ENCODE measurements at regions not wholly inside any gene's neighbourhood (a gene's known extent, or its start where the extent isn't known, plus 50 kb on each side); places are given as distances from the start of the nearest gene placed in this dataset.
A peak's percentile ranks its signal among the peaks of the same experiment; 100 is the strongest.
"Not testable (repeated sequence)": the region's sequence is repeated elsewhere in the genome, so short reads cannot be mapped to it uniquely, and the experiment has no call there.

DNA sequence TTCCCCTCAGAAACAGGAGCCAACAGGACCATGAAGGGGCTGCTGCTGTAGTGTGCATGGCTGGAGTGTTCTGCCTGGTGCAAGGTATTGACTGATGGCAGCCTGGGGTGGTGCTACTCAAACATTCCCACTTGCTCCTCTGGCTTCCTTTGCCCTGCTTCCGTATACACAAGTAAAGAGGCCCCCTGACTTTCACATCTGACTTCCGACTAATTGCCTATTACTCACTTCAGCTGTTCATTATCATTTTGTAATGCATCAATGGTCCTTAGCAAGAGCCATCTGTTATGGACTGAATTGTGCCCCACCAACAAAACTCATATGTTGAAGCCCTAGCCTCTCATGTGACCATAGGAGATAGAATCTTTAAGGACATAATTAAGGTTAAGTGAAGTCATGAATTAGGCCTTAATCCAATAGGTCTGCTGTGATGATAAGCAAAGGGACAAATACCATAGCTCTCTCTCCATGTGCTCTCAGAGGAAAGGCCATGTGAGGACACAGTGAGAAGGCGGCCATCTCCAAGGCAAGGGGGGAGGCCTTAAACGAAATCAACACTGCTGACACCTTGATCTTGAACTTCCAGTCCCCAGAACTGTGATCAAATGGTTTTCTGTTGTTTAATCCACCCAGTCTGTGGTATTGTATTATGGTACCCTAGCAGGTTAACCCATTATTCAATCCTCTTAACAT is 122.5 kb upstream of the CLNK start:
- DNase-seq, result peak; percentile 30

DNA sequence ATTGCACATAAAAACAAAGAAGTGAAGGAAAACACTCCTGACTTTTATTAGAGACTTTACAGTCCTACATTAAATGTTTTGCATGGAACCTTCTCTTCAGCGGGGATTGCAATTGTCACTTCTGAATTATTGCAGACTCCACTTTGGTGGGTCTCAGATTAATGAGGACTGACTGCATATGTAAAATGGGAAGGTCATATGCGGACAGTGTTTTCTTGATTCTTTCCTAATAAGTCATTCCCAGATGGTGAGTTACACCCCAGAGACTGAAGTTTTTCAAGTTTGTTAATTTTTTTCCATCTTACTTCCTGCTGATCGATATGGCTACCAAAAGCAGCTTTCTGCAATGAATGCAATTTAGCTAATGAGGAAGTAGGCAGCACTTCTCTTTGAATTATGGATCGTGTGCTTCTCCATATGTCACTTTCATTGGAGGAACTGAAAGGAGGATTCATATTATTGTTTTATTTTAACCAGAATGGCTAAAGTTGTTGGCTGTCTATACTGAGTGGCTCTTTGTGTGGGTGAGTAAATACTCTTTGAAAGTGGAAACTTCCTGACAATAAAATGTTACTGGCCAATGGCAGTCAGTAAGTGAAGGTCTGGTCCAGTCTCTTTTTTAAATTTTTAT is 119.3 kb upstream of the CLNK start:
- DNase-seq, result no peak

DNA sequence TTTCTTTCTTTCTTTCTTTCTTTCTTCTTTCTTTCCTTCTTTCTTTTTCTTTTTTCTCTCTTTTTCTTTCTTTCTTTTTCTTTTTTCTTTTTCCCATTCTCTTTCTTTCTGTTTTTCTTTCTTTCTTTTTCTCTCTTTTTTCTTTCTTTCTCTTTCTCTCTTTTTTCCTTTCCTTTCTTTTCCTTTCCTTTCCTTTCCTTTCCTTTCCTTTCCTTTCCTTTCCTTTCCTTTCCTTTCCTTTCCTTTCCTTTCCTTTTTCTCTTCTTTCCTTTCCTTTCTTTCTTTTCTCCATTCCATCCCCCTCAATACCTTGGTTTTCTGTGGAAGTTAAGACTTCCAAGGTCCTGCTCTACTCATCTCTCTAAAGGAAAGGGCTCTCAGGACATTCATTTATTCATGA is 102.8 kb upstream of the CLNK start:
- no peak for DNase-seq

DNA sequence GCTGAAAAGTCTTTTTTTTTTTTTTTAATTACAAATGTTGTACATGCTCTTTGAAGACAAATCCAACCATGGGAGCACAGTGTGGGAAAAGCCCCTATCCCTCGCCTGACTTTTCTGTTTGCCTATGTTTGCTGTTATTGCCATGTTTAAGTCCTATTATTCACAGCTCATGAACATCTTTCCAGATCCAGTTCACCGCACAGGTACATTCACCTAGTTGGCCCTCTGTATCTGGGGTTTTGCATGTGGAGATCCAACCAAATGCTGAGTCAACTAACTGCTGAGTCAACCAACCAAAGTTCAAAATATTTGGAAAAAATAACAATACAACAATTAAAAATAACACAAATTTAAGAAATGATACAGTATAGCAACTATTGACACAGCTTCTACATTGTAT is 100.1 kb upstream of the CLNK start:
- no peak for DNase-seq

DNA sequence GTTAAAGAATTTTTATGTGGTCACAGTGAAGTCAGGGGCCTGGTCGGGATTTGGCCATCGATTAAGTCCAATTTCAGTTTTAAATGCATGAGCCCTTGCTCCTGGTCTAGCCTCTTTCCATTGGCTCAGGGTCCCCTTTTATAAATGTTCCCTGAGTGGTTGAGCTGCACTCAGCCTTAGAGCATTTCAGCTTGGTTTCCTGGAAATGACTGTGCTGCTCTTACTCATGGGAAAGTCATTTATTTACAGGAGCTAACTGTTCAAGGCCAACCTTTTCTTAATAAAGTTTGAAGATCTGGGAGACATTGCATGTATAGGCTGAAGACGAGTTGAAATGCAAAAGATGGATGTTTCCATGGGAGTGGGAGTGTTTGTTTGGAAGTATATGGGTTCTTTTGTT is 98.8 kb upstream of the CLNK start:
- no peak for DNase-seq

DNA sequence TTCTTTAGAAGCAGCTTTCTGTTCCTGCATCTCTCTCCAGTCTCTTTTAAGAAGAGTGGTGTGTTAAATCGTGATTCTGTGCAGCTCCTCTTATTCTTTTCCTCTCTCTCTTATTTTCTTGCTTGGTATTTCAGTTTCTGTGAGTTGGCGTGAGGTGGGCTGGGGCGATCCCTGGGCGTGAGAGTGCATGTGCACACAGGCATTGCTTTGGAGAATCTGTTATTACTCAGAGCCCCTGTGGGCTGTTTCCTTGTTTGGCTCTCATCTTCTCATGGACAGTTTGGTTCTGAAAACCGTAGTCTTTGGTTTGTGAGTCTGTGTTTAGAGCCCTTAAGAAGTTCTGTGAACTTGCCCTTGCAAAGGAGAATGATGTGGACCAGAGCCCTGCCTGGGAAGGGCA is 97.2 kb upstream of the CLNK start:
- no peak for DNase-seq

DNA sequence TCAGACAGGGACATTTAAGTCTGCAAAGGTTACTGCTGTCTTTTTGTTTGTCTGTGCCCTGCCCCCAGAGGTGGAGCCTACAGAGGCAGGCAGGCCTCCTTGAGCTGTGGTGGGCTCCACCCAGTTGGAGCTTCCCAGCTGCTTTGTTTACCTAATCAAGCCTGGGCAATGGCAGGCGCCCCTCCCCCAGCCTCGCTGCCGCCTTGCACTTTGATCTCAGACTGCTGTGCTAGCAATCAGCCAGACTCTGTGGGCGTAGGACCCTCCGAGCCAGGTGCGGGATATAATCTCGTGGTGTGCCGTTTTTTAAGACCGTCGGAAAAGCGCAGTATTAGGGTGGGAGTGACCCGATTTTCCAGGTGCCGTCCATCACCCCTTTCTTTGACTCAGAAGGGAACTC is 96.2 kb upstream of the CLNK start:
- not testable (repeated sequence) for DNase-seq

DNA sequence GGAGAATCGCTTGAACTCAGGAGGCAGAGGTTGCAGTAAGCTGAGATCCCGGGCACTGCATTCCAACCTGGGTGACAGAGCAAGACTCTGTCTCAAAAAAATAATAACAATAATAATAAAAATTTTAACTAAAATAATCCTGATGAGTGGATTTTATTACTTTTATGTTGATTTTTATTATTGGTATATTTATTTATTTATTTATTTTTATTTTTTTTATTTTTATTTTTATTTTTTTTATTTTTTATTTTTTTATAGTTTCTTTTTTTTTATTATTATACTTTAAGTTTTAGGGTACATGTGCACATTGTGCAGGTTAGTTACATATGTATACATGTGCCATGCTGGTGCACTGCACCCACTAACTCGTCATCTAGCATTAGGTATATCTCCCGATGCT is 90.6 kb upstream of the CLNK start:
- DNase-seq, result not testable (repeated sequence)

DNA sequence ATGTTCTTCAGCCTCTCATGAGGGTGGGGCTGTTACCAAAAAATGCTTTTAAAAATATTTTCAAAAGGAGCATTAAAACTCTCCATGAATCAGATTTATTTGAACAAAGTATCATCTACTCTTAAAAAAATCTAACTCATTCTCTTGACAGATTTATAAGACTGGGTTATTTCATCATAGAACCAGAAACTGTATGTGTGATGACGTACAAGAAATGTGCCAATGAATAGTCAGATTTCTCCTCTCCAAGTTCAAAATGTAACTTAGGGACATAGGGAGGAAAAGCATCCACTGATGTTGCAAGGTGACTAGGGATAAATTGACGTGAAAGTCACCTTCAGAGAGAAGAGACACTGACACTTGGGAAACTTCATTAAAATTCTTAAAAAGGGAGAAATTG is 89.1 kb upstream of the CLNK start:
- no peak for DNase-seq

DNA sequence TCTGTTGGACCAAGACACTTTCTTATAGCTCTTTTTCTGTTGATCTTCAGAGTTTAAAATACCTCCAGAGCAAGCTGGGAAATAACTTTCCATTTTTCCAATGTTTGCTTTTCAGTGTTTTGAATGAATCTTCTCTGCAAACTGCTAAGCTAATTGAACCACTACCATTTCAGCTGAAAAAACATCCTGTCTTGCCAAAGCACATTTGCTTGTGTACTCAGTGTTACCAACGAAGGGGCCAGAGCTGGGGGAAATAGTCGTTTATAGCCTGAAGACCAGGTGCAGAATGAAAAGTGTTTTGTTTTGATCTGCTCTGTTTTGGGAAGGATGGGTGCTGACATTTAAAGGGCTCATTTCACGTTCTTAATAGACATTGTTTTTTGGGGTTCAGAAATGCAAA is 88.4 kb upstream of the CLNK start:
- peak; percentile 96 for DNase-seq

DNA sequence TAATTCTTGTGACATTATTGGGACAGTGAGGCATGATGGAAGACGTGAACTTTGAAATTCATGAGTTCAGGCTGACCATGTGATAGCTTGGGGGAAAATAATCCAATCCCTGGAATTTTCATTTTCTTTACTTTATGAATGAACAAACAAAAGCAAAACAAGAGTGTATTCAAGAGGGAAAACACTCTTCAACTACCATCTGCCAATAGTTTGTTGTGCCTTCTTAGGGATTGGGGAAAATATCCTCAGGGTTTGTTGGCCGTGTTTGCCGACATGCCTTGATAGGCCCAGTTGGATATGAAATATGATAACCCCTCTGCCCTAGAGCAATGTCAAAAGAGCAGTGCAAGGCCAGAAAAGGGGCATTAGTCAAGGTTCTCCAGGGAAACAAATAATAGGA is 80.8 kb upstream of the CLNK start:
- no peak for DNase-seq

DNA sequence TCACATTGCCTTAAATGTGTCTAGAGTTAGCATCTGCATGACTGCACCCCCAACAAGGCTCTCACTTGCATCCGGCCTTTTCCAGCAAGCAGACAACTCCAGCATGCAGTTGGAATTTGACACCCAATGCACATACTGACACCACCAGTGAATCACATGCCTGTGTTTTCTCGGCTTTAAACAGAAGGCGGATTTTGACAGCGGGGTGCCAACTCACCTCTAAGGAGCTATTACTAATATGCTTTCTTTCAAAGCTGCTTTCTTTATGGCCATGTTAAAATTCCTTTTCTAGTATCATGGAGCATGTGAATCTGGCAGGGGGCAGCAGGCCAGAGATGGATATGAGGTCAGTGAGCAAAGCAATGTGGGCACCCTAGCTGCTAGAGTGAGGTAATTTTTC is 78.0 kb upstream of the CLNK start:
- DNase-seq, result no peak

DNA sequence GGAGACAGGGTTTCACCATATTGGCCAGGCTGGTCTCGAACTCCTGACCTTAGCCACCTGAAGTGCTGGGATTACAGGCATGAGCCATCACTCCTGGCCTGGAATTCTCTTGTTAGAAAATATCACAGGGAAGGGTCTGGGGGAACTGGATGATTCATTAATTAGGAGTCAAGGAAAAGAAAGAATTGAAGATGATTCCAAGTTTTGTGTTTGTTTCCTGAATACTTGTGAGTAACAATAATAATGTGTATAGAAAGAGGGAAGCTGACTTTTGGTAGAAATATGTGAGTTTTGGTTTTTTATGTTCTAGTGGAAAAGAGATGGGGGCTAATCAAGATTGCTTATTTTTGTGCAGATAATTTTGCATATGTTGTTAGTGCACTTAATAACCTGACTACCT is 77.3 kb upstream of the CLNK start:
- DNase-seq, result no peak

DNA sequence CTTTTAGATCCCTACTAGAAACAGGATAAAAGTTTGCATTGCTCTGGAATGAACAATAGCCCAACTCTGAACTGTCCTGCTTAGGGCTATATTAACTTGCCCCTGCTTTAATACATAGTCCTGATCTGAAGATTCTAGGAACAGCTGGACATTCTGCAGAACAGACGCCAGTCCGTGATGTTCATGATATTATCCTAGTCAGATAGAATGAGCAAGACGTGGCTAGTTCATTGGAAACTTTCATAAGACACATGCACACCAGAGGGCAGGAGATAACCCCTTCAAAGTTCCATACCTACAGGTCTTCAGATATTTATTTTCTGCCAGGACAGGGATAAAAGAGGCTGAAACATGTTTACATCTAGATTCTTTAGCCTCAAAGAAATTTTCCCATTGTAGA is 75.5 kb upstream of the CLNK start:
- no peak for DNase-seq

DNA sequence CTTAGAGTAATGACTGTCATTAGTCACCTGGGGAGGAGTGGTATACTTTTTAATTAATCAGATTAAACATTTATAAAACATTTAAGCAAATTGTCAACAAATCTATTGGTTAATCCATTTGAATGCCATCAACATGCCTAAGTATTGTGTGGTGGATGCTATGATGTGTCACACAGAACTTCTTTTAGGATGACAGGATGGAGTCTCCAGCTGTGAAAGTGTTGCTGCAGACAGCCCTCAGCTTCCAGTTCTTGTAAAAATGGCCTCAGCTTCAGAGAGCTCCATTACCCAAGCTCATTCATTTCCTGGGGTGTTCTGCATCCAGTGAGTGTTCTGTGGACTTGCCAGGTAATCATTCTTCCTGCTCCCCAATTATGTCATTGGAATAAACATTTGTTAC is 74.3 kb upstream of the CLNK start:
- no peak for DNase-seq

DNA sequence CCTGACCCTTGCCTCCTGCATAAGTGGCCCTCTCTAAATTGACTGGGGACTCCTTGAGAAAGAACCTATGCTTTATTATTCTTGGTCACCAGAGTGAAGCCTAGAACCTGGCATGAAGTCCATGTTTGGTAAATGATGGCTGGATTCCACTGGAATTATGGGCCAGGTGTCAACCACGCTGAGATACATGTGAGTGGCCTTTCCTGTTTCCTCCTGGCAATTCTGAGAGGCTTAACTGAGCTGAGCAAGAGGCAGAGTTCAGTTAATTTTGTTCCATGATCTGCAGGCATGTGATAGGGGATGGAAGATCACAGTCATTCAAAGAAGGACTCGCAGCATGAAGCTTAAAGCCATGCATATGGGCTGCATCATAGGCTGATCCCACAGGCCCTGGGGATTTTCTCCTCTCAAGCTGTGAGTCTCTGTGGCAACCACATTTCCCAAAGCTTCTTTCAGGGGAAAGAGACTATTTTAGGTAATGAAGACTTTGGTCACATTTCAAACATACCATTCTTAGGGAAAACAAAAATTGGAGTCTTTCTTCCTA is 69.4 kb upstream of the CLNK start:
- DNase-seq, result no peak

DNA sequence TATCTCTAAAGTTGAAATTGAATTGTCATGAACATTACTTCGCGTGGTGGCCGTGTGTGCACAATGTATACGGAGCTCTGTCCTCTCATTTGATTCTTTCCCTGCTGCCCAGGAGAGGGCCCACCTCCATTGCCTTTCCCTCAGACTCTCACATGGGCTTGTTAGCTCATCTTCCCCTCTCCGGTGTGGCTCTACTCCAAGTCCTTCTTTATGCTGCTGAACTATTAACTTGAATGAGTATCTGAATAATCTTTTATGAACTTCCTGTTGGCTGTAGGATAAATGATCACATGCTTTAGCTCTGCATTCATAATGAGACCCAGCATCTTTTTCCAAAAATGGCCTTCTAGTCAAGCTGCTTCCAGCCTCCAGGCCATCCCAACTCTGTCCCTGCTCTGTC is 68.8 kb upstream of the CLNK start:
- DNase-seq, result no peak

DNA sequence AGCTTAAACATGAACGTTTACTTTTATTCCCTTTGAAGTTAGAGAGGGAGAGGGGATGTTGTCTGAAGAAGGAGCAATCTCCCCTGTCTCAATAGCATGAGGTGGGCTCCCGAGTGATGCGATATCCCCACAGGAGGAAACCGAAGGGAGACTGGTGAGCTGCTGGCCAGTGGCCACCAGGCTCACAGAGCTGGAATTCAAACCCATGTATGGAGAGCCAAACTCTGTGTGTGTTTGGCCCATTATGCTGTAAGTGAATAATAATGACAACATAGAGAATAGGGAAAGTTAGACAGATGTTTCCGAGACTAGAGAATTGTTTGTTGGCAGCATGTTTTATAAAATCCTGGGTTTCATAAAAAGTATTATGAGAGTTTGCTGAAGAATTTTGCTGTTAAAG is 66.1 kb upstream of the CLNK start:
- no peak for DNase-seq

DNA sequence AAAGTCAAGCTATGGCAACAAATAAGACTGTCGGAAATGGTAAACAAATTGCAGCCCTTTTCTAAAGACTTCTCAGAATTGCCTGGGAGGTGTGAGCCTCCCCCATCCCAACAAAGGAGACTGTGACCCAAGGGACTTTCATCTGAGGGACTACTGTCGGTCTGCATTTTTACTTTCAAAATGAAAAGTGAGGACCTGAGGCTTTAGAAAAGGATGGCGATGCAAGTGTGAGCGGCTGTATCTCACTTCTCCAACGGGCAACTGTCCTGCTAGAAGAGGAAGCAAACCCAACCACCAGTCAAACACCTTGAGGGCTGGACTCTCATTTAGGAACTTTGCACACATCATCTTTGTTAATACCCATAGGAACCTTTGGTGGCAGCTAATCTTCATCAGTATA is 62.6 kb upstream of the CLNK start:
- DNase-seq, result no peak

DNA sequence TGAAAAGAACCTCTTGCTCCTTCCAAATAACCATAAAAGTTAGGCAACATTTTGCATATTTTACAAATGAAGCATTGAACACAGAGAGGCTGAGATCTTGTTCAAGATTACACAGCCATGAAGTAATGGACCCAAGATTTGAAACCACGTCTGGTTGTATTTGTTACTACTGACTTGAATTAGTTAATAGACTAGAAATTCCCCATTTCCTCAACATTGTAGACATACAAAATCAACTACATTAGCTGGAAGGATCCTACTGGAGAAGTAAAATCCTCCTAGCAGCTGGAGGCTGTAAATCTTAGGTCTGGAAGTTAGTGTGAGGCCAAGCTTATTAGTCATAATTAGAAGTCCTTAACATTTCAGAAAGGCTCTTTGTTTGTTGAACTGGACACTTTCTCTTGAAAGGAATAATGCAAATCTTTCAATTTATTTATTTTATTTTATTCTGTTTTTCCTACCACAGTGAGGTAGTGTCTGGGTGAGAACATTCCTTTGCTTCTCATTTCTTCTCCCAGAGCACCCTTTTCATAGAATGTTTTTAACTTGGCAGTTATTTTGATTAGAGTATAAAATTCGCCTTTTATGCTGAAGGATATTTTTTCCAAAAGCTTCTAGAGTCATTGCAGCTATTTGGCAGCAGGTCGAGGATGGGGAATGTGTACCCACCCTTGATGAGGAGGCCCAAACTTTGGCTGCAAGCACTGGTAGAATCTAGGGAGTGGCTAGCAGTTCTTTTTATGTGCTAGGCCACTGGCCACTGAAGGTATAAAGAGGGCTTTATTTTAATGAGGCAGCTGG is 62.0 kb upstream of the CLNK start:
- DNase-seq, result no peak

DNA sequence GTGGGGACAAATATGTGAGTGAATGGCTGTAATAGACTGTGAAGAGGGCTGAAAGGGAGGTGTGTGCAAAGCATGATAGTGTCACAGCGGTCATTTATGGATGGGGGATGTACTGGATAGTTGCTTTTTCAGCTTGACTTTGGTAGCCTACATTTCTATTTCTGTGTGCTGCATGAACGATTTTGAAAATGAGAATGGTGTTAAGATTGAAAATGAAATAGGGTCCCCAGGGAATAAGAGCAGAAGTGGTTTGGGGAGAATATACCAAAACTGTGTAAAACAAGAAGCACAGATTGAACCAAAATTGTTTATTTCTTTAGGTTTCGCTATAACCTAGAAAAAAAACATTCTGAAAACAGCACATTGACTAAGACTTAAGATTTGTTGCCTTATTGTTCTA is 58.8 kb upstream of the CLNK start:
- DNase-seq, result no peak

DNA sequence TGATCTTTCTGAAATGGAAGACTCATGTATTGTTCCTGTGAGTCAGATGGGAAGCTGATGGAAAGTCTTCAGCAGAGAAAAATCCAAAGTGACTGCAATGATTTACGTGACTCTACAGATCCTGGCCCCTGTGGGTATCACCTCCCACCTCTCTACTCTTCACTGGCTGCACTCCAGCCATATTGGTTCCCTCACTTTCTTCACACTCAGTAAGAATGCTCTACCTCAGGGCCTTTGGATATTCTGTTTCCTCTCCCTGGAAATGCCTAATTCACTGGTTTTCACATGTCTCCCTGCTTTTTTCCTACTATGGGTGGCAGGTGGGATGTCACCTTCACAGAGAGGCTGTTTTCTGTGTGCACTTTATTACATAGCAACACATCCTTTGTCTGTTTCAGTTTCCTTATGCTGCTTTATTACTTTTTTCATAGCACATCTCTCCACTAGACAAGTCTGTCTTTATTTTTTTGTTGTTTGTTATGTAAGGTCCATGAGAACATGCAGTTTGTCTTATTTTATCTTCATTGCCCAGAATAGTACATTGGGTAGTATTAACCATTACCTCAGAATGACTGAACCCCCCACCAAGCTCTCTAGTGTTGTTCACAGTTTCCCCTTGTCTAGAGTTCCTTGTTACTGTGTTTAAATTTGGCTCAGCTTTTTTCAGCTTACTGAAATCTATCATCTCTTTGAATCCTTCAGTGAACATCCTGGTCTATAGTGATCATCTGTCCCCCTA is 57.6 kb upstream of the CLNK start:
- no peak for DNase-seq

DNA sequence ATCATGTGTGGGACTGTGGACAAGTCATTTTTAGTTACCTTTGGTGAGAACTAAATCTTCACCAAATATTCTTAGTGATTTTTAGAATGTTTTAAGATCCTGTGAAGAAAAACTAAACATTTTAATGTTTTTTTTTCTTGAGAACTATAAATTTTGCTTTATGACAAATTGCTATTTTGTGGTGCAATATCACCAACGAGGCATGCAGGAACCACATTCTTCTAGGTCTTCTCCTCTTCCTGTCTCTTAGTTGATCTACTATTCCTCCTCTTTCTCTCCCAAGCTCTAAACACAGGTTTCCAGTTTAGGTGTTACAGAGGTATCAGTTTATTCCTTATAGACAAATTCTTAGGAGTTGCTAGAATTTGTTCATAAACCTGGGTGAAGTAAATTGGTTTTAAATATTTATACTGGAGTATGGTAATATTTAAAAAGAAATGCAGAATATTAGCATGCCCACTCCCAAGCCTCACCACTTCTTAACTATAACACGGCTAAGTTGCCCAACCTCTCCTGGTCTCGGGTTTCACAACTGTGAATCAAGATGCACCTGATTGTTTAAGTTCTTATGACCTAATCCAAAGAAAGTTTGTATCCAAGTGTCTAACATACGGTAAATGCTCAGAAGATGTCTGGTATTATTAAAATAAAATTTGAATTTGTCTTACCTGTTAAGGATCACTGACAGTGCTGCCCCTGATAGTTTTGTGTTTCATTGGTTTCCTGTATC is 56.5 kb upstream of the CLNK start:
- no peak for DNase-seq

All from NCI-H1092 treated with DMSO at 0.1 percent for 48 hours (cell line).